Glomerular visceral epithelial cell (primary cell): ENCODE measurements at regions not wholly inside any gene's neighbourhood (a gene's known extent, or its start where the extent isn't known, plus 50 kb on each side); places are given as distances from the start of the nearest gene placed in this dataset.
"Not testable (repeated sequence)": the region's sequence is repeated elsewhere in the genome, so short reads cannot be mapped to it uniquely, and the experiment has no call there.

Source experiments
- DNase-seq: peaks from one replicate; pipeline ENCODE4 v3.0.0-alpha.2; 2016; ENCODE audit errors: extremely low spot score

DNA sequence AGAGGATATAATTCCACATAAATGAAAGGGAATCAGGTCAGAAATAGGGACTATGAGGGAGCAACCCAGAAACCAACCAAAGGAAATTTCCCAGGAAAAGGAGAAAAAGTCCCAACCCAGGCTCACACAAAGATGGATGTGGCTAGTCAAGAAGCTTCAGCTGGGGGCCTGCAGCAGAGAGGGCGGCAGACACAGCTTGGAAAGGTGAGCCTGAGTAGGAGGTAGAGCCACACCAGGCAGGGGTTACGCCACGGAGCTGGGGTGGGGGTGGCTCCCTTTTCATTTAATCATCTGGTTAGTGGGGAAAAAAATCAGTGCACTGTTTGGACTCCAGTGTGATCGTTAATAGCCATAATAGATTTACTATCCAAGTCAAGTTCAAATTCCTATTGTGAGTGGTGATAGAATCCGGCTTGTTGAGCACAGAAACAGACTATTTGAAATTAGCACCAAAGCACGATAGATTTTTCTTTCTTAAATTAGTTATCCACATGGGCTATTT lies 220.6 kb downstream of the TPBG start:
- DNase-seq: no peak

DNA sequence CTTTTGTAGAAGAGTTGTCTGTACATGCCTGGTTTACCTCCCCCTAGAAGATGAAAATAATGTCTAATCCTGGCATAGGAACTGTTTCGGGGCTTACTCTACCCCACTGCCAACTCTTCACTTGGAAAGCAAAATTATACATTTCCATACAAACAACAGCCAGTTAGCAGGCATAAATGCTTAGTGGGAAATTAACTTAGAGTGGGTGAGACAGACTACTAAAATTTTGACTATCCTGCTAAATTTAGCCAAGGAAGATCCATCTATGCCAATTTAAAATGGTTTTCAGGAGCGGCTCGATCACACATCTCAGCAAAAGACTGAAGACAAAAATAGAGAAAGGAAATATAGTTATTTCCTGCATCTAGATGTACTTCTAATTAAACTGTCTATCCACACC lies 221.2 kb downstream of the TPBG start:
- DNase-seq: no peak

DNA sequence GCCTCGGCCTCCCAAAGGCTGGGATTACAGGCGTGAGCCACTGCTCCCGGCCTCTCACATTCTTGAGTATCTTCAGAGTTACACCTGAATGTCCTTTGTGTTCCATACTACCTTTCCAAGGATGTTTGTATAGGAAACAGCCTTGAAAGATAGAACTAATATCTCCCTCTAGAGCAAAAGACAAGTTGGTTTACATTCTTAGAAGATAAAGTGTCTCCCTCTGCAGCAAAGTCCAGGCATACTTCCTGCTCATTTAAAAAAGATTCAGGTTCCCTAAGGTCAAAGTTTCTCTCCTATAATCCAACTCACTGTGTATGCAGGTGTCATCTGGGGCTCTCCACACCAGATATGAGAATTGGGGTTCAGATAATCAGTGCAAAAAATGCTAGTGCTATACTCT lies 224.4 kb downstream of the TPBG start:
- DNase-seq: no peak

DNA sequence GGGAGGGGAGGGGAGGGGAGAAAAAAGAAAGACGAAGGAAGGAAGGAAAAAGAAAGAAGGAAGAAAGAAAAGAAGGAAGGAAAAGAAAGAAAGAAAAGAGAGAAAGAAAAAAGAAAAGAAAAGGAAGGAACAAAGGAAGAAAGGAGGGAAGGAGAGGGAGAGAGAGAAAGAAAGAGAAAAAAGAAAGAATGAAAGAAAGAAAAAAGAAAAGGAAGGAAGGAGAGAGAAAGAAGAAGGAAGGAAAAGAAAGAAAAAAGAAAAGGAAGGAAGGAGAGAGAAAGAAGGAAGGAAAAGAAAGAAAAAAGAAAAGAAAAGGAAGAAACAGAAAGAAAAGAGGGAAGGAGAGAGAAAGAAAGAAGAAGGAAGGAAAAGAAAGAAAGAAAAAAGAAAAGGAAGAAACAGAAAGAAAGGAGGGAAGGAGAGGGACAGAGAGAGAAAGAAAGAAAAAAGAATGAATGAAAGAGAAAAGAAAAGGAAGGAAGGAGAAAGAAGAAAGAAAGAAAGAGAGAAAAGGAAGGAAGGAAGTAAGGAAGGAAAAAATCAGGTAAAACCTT lies 225.3 kb downstream of the TPBG start:
- DNase-seq: no peak

DNA sequence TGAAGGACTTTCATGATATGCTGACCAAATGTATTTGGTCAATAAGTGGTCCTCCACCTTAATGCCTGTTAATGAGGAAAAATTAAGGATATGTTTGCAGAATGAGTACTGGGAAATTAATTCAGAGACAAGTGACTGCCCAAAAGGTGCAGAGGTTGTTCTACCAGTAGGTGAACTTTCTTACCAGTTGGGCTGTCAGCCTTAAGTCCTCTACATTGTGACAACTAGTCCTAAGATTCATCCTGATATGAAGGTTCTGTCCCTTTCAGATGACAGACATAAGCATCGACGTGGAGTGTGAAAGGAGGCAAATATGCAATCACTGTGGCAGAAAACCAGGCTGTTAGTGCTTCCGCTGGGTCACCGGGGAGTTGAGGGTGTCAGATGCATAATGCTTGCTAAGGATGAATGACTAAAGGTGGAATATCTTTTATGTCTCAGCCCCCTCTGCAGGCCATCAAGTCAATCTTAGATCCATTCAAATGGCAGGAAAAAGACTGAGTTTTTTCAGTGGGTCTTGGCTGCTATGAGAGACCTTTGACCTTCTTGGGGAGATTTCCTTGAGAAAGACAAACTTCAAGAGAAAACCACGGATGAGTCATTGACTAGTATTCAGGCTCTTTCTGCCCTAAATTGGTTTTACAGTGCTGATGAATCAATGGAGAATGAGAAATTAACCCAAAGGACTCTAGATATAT lies 226.0 kb downstream of the TPBG start:
- peak; percentile 70 for DNase-seq

DNA sequence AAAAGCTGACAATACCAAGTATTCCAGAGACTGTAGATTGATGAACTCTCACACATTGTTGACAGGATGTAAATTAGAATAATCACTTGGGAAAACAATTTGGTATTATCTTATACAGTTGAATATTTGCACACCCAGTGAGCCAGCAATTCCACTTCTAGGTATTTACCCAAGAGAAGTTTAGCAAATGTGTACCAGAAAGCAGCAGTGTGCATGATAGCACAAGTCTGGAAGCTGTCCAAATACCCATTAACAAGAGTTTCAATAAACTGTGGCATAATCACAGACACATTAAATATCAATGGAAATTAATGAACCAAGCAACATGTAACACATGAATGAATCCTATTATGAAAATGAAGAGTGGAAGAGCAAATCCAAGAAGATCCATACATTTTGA lies 233.6 kb downstream of the TPBG start:
- no peak for DNase-seq

DNA sequence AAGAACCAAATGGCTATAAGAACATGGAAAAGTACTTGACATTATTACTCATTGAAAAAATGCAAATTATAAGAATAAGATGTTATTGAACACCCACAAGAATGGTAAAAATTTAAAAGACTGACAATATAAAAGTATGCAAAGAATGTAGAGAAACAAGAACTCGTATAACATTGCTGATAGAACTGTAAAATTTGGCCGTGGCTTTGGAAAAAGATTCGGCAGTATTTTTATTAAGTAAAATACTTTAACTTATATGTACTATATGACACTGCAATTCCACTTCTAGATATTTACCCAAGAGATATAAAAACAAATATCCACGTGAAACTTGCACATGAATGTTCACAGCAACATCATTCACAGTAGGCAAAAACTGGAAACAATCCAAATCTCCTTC lies 239.2 kb downstream of the TPBG start:
- no peak for DNase-seq

DNA sequence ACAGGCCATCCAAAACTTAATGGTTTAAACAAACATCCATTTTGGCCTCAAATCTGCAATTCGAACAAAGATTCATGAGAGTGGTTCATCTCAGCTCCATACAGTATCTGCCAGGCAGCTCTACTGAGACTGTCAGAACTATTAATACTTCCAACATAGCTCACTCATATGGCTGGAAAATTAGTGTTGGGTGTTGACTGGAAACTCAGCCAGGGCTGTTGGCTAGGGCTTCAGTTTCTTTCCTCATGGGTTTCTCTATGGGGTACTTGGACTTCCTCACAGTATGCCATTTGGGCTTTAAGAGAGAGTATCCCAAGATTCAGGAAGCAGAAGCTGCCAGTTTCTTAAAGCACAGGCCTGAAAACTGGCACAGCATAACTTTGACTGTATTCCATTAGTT lies 240.3 kb downstream of the TPBG start:
- DNase-seq: no peak

DNA sequence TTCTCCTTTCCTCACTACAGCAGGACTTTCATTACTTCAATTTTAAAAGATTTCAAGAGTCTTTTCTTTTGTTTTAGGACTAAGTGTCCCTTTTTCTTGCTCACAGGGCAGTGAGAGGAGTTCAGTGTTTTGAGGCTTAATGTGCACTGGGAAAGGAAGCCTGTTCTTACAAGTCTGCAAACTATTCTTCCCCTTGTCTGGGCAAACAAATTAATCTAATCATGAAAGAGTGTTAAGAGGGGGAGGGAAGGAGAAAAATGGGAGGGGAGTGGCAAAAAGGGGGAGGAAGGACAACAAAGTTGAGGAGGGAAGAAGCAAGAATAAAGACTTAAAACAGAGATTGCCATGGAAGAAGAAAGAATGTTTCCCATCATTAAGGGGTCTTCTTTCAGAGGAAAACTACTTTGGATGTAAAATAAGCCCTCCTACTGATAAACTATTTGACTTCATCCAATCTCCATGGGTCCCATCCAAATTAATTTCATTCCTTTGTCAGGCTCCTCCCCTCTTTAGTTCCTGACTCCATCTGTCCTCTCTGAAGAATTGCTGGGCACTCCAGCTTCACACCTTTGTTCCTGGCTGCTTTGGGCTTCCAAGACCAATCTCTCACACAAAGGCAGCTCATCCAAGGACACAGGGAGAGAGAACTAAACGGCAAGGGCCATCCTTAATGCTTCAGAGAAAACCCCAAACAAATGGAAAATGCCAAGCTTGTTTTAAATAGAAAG lies 244.5 kb downstream of the TPBG start:
- DNase-seq: no peak

DNA sequence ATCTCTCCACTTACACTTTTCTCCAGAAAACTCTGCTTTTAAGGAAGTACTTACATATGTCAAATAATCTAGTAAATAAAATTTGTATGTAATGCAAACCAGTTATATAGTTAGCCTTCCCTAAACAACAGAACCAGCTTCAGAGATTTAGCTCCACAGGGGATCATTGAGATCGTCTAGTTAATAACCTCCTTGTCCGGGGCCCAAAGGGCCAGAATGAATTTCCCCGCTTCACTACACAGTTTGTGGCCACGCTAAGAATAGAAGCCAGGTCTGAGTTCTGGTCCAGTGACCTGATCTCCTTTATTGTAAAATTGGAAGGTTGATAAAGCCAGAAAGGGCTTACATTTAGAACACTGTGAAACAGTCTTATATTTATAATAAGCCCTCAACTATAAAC lies 245.2 kb downstream of the TPBG start:
- peak; percentile 38 for DNase-seq

DNA sequence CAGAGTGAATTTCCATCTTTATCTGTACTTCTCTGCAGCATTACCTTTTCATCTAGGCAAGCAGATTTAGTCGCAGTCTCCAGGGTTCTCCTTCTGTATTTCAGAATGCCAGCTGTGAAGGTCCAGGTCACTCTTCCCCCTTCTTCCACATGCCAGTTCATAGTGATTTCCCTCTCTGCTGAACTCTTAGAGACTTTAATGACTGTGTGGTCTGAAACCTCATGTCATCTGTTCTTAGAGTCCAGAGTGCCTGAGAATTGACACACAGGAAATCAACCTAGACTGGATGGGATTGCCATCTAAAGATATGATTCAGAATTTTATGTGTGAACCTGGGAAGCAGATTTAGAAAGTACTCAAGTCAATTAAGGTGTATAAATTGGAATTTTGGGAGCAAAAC lies 248.1 kb downstream of the TPBG start:
- DNase-seq: no peak

DNA sequence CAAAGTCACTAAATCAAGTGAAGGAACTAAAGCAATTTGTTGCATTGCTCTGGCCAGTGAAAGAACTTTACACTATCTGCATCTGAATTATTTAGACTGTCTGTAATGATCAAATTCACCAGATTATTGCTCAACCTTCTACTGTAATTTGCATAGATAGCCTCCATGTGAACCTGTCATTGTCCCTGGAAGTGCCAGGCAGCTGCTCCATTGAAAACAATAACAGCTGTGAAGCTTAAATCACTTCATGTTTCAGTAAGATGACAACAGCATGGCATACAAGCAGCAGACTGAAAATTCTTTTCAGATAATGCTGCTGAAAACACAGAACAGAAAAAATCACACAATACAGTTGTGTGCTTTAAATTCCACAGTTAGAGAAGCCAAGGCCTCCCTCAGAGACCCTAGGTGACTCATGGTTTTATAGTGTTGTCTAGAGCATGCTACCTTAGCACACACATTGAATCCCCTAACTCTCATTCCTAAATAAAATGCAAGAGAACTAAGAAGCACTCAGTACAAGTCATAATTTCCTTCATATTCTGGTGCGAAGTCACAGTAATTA lies 248.9 kb downstream of the TPBG start:
- no peak for DNase-seq

DNA sequence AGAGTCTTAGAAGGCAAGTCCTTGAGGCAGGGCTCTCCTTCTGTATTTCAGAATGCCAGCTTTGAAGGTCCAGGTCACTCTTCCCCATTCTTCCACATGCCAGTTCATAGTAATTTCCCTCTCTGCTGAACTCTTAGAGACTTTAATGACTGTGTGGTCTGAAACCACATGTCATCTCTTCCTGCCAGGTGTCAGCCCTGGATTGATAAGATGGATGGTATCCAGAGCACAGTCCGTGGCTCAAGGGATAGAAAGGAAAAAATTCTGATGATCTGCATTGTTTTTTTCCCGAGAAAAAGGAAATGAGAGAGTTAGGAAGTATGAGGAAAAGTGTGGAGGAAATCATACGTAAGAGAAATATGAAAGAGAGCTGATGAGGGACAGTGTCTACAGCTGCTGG lies 250.9 kb downstream of the TPBG start:
- DNase-seq: peak; percentile 13

DNA sequence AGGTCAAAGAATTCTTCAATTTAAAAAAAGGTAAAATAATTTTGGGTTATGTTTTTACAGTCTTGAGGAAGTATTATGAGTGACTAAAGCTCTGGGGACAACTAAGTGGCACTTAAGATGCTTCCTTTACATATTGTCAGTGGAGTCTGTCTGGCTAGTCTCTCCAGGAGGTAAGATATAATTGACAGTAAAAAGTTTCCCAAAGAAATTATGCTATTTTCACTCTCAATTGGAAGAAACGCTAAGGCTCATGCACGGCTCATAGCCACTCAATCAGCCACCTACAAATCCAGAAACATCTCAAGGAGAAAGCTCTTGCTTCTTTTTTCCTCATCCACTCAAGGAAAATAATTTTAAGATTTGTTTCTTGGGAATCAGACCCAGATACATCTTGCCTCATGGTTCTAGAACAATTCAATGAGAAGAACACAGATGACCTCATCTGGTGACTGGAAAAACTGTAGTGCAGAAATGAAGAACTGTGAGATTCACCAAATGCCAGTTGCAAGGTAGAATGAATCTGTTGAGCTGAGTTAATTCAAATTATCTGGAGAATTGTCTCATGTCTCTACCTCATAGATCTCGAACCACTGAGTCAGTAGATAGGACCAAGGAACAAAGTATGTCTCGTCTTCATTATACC lies 252.9 kb downstream of the TPBG start:
- no peak for DNase-seq

DNA sequence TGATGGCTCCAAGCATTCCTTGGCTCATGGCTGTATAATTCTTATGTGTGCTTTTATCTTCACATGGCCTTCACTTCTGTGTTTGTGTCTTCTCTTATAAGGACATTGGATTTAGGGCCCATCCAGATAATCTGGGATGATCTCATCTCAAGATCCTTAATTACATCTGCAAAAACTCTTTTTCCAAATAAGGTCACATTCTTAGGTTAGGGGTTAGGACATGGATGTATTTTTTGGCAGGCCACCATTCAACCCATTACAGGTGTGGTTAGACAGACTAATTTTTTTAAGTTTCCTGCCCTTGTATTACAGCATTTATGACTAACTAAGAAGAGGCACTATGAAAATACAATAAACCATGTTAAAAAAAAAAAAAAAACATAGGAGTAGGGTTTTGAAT lies 254.0 kb downstream of the TPBG start:
- peak; percentile 33 for DNase-seq

DNA sequence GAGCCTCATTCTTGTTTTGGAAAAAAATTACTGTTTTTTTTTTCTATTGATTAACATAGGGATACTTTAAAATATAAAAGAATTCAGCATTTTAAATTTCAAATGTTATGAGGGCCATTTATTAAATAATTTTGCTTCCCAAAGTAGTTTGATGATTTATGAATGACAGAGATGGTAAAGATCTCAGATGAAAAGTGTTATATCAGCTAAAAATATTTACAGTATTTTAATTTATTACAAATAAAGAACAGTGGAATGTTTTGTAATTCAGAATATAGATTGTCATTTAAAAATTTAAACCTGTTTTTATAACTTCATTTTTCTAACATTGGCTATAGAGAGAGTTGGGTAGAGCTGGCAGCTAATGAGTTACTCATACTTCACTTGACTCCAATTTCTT lies 256.0 kb downstream of the TPBG start:
- DNase-seq: no peak

DNA sequence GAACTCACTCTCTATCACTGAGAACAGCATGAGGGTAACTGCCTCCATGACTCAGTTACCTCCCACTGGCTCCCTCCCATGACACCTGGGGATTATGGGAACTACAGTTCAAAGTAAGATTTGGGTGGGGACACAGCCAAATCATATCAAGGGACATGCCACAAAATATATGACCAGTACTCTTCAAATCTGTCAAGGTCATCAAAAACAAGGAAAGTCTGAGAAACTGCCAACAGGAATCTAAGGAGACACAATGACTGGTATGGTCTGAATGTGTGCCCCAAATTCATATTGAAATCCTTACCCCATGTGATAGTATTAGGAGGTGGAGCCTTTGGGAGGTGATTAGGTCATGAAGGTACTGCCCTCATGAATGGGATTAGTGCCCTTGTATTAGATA lies 258.8 kb downstream of the TPBG start:
- DNase-seq: no peak

DNA sequence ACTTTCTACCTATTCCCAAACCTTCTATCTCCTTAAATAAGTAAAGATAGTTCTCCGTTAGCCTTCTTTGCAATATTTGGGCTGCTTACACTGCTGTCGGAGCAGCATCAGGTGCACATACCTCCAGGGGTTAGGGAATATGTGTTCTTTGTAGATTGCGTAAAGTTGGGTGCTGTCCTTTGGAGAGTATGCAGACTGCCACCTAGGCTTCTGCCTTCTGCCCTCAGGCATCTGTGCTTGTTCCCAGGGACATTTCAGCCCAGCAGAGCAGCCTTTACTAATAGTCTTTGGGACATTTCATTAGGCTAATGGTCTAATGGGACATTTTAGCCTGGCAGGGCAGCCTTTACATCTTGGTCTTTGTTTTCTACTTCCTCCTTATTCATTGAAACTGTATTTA lies 260.6 kb downstream of the TPBG start:
- DNase-seq: no peak

DNA sequence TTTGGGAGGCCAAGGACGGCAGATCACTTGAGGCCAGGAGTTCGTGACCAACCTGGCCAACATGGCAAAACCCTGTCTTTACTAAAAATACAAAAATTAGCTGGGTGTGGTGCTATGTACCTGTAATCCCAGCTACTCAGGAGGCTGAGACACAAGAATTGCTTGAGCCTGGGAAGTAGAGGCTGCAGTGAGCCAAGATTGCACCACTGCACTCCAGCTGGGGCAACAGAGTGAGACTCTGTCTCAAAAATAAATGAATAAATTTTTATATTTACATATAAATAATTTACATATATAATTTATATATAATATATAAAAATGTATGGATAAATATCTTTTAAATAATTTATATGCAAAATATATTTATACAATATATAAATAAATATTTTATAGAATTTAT lies 263.3 kb downstream of the TPBG start:
- not testable (repeated sequence) for DNase-seq

DNA sequence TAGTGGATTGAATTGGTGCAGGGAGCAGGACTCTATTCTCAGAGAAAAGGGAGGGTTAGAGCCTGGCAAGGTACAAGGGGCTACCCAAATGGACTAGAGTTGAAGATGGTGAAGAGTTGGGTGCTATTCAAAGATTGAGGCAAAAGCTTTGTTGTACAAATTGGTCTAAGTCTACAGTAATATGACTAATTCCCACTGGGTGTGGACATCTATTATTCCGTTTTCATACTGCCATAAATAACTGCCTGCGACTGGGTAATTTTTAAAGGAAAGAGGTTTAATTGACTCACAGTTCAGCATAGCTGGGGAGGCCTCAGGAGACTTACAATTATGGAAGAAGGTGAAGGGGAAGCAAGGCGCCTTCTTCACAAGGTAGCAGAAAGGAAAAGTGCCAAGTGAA lies 266.3 kb downstream of the TPBG start:
- DNase-seq: no peak

DNA sequence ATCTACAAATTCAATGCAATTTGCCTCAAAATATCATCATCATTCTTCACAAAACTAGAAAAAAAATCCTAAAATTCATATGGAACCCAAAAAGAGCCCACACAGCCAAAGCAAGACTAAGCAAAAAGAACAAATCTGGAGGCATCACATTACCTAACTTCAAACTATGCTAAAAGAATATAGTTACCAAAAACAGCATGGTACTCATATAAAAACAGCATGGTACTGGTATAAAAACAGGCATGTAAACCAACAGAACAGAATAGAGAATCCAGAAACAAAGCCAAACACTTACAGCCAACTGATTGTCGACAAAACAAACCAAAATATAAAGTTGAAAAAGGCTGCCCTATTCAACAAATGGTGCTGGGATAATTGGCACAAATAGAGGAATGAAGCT lies 278.1 kb downstream of the TPBG start:
- DNase-seq: no peak

DNA sequence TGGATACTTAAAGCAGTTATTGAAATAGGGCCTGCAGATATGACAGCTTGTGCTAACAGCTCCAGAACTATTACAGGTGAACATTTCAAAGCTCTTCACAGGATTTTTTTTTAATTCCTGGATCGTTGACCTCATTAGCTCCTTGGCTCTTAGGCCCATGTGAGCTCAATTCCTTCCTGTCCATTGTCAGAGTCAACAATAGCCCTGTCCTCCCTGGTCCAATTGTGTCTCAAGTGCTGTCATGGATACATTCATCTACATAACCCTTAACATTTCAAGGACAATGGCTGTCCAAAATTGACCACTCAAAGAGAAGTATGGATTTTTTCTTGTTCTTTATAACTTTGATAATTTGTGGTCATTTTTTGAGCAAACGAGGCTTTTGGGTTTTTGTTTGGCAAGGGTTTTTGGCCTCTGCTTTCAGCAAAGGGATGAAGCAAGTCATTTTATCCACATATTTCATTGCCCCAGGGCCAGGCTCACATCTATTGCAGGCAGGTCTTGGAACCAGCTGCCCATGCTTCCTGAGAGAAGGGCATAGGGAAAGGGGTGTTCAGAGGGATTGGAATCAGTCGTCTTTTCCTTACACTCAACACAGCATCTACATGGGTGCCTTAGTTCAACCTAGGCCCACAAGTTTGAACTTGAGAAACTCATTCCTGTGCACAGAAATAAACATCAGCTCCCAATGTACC lies 282.1 kb downstream of the TPBG start:
- no peak for DNase-seq
